PFSK-1 (cell line): ENCODE measurements at regions not wholly inside any gene's neighbourhood (a gene's known extent, or its start where the extent isn't known, plus 50 kb on each side); places are given as distances from the start of the nearest gene placed in this dataset.

Source experiments
- FOXP2 ChIP-seq: optimal IDR thresholded peaks from 2 replicates; pipeline ENCODE3; 2011; ENCODE audit warnings: borderline replicate concordance, control low read depth, inconsistent platforms; ENCODE audit not compliant: insufficient read depth; ENCODE audit errors: extremely low read length, extremely low read depth
- POLR2AphosphoS5 ChIP-seq: IDR thresholded peaks from 2 replicates; pipeline ENCODE4 v1.6.1; 2012; ENCODE audit warnings: low read depth, mild to moderate bottlenecking, control low read depth, low read length, moderate library complexity
- SIN3A ChIP-seq: IDR thresholded peaks from 2 replicates; pipeline ENCODE4 v1.6.1; 2012; ENCODE audit warnings: mild to moderate bottlenecking, low read length, moderate library complexity, borderline replicate concordance; ENCODE audit not compliant: insufficient read depth
- TF ChIP-seq, protein P1 (sequence below), 2 experiments: IDR thresholded peaks; 2 replicates each; pipeline versions ENCODE4 v1.6.1 to v1.8.0; 2011 to 2012; ENCODE audit warnings: low read depth in 2 of 2, low read length in 2 of 2, control low read depth in 1 of 2, inconsistent platforms in 1 of 2, mild to moderate bottlenecking in 1 of 2, moderate library complexity in 1 of 2; ENCODE audit not compliant: insufficient read depth in 1 of 2

DNA sequence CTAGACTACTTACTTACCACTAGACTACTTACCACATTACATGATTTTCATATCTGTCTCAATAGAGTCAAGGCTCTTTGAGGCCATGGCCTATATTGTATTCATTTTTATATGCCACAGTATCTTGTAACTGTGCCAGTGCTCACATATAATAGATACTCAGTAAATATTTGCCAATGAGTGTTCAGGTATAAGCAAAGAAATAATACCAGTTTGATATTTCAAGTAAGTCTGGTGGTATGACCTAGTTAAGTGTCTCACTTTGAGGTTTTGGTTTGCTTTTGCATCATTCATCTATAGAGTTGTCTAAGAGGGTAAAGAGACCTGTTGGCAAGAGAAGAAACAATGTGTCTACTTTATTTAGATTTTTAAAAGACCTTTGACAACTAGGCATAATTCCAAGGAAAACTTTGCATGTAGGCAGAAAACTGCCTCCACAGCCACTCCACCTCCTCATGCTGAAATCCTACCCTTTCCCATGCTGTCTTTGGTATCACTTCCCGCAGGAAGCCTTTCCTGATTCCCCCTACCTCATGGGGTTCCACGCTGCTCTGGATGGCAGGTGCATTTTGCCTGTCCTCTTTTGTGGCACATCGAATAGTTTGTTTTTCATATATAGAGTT, 91.3 kb upstream of the KLHL13 start:
- TF ChIP-seq FOXP2 (no peak), SIN3A (no peak), POLR2AphosphoS5 (no peak)
- TF ChIP-seq, protein P1, sequence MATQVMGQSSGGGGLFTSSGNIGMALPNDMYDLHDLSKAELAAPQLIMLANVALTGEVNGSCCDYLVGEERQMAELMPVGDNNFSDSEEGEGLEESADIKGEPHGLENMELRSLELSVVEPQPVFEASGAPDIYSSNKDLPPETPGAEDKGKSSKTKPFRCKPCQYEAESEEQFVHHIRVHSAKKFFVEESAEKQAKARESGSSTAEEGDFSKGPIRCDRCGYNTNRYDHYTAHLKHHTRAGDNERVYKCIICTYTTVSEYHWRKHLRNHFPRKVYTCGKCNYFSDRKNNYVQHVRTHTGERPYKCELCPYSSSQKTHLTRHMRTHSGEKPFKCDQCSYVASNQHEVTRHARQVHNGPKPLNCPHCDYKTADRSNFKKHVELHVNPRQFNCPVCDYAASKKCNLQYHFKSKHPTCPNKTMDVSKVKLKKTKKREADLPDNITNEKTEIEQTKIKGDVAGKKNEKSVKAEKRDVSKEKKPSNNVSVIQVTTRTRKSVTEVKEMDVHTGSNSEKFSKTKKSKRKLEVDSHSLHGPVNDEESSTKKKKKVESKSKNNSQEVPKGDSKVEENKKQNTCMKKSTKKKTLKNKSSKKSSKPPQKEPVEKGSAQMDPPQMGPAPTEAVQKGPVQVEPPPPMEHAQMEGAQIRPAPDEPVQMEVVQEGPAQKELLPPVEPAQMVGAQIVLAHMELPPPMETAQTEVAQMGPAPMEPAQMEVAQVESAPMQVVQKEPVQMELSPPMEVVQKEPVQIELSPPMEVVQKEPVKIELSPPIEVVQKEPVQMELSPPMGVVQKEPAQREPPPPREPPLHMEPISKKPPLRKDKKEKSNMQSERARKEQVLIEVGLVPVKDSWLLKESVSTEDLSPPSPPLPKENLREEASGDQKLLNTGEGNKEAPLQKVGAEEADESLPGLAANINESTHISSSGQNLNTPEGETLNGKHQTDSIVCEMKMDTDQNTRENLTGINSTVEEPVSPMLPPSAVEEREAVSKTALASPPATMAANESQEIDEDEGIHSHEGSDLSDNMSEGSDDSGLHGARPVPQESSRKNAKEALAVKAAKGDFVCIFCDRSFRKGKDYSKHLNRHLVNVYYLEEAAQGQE (IDR thresholded peaks at IDR 0.05; ENCODE audit: insufficient read depth in 1 of 2, low read depth in 2 of 2, low read length in 2 of 2) = no peak
